Testis (tissue), 2 donors: ENCODE measurements at regions not wholly inside any gene's neighbourhood (a gene's known extent, or its start where the extent isn't known, plus 50 kb on each side); places are given as distances from the start of the nearest gene placed in this dataset.

ENCODE experiments used
- DNase-seq: peaks from one replicate; pipeline ENCODE4 v3.0.0-alpha.2; 2019
- H3K27ac ChIP-seq, 2 donors: fragments of 200-600 bp; sonication (generic); one replicate each; pipeline ENCODE4 v1.5.1; 2019
- H3K27me3 ChIP-seq: fragments of 200-600 bp; sonication (generic); one replicate; pipeline ENCODE4 v1.5.1; 2019
- H3K36me3 ChIP-seq: fragments of 200-600 bp; sonication (generic); one replicate; pipeline ENCODE4 v1.5.1; 2017; ENCODE audit warnings: low read depth; ENCODE audit errors: missing control alignments
- H3K4me1 ChIP-seq: fragments of 200-600 bp; sonication (generic); one replicate; pipeline ENCODE4 v1.5.1; 2019
- H3K4me3 ChIP-seq, 2 donors: fragments of 200-600 bp; sonication (generic); one replicate each; pipeline ENCODE4 v1.5.1; 2017 to 2019
- H3K9me3 ChIP-seq: fragments of 200-600 bp; sonication (generic); one replicate; pipeline ENCODE4 v1.5.1; 2017
- CTCF ChIP-seq, 3 experiments: fragments of 450-650 bp in 2 of 3; fragments of 200-600 bp in 1 of 3; sonication (generic) in 1 of 3; IDR thresholded peaks; one replicate each; pipeline ENCODE4 v1.5.1; 2016 to 2019; ENCODE audit warnings: antibody characterized with exemption in 3 of 3, mild to moderate bottlenecking in 2 of 3, moderate library complexity in 1 of 3
- POLR2A ChIP-seq: fragments of 450-650 bp; IDR thresholded peaks from one replicate; pipeline ENCODE4 v1.6.1; 2017; ENCODE audit warnings: antibody characterized with exemption, mild to moderate bottlenecking, moderate library complexity
- WGBS, 2 donors: methylation state at CpG; one replicate each; pipeline ENCODE4 v1.1.5; 2018; 5-methylcytosine and 5-hydroxymethylcytosine counted together
- intact Hi-C: fragments of 100-400 bp; cut with DNase I; formaldehyde crosslinking; loops from one replicate; pipeline ENCODE4 v1.15.1; 2023; ENCODE audit warnings: low total_unique reads

GRCh38 chr14:100660882-100661635 lies 65.6 kb upstream of the DLK1 start:
- Histone ChIP-seq H3K36me3 (no peaks in the 10 kb centered on the region), H3K9me3 (no peaks in the 10 kb centered on the region), H3K4me3 (no peak overlapping the region), H3K4me1 (peaks cover 38% of the 10 kb centered on the region), H3K27me3 (no peaks in the 10 kb centered on the region), H3K27ac (peak overlapping the region; percentile 66)
- peak; percentile 81 for DNase-seq
- WGBS, 2 donors, result 34 to 55% methylated on average over 18 of the region's 18 CpGs
- TF ChIP-seq POLR2A (no peak), CTCF (IDR thresholded peaks at IDR 0.05) (no peak)
- intact Hi-C loops, result loop anchor here (10.0 kb wide), 1 partner anchor 164 kb away; the partner anchor contains the start of gene MEG3

- 26 to 31% methylated on average over 21 of the region's 21 CpGs for WGBS, 2 donors
- peak; percentile 84 for DNase-seq
- Histone ChIP-seq H3K9me3 (no peaks in the 10 kb centered on the region), H3K4me3 (no peak overlapping the region), H3K36me3 (no peaks in the 10 kb centered on the region), H3K27ac (peak overlapping the region; percentile 15 to 72), H3K27me3 (no peaks in the 10 kb centered on the region), H3K4me1 (peaks cover 50% of the 10 kb centered on the region)
- TF ChIP-seq CTCF (IDR thresholded peaks at IDR 0.05) (peak; percentile 93 to 100 (median 97)), POLR2A (no peak)
- intact Hi-C loops, result loop anchor here (10.0 kb wide), 1 partner anchor 162 kb away; the partner anchor contains the start of gene MEG3
These were observed 63.6 kb upstream of the DLK1 start for GRCh38 chr14:100662879-100663760.

GRCh38 chr14:100663761-100664052 lies 63.0 kb upstream of the DLK1 start:
- 61 to 68% methylated on average over 3 of the region's 3 CpGs for WGBS, 2 donors
- intact Hi-C loops, result loop anchor here (10.0 kb wide), 1 partner anchor 161 kb away; the partner anchor contains the start of gene MEG3
- Histone ChIP-seq H3K4me3 (no peak overlapping the region), H3K27me3 (no peaks in the 10 kb centered on the region), H3K4me1 (peaks cover 50% of the 10 kb centered on the region), H3K27ac (peak overlapping the region; percentile 15 to 72), H3K9me3 (no peaks in the 10 kb centered on the region), H3K36me3 (no peaks in the 10 kb centered on the region)
- DNase-seq, result no peak
- TF ChIP-seq POLR2A (no peak), CTCF (IDR thresholded peaks at IDR 0.05) (no peak)

- 44 to 61% methylated on average over 5 of the region's 5 CpGs for WGBS, 2 donors
- TF ChIP-seq POLR2A, result no peak
- no peak for TF ChIP-seq CTCF (IDR thresholded peaks at IDR 0.05)
- H3K9me3 ChIP-seq, result no peaks in the 10 kb centered on the region
- intact Hi-C loops, result loop anchor here (10.0 kb wide), 1 partner anchor 161 kb away; the partner anchor contains the start of gene MEG3
- no peaks in the 10 kb centered on the region for H3K27me3 ChIP-seq
- no peaks in the 10 kb centered on the region for H3K36me3 ChIP-seq
- no peak overlapping the region for H3K4me3 ChIP-seq
- H3K4me1 ChIP-seq, result peaks cover 55% of the 10 kb centered on the region
- no peak for DNase-seq
- H3K27ac ChIP-seq, result peak overlapping the region; percentile 66 to 75
These were observed 62.5 kb upstream of the DLK1 start for GRCh38 chr14:100664231-100664630.
